Hepatocyte (in vitro differentiated cells): ENCODE measurements at regions not wholly inside any gene's neighbourhood (a gene's known extent, or its start where the extent isn't known, plus 50 kb on each side); places are given as distances from the start of the nearest gene placed in this dataset.

Experiments
- EZH2 ChIP-seq: fragments of 200-600 bp; sonication (generic); IDR thresholded peaks from 2 replicates; pipeline ENCODE4 v1.6.1; 2016; ENCODE audit warnings: antibody characterized with exemption, mild to moderate bottlenecking, borderline replicate concordance
- TF ChIP-seq, protein P1 (sequence below): fragments of 200-600 bp; sonication (generic); IDR thresholded peaks from 2 replicates; pipeline ENCODE4 v1.5.1; 2016; ENCODE audit warnings: antibody characterized with exemption, mild to moderate bottlenecking; ENCODE audit not compliant: poor library complexity

DNA sequence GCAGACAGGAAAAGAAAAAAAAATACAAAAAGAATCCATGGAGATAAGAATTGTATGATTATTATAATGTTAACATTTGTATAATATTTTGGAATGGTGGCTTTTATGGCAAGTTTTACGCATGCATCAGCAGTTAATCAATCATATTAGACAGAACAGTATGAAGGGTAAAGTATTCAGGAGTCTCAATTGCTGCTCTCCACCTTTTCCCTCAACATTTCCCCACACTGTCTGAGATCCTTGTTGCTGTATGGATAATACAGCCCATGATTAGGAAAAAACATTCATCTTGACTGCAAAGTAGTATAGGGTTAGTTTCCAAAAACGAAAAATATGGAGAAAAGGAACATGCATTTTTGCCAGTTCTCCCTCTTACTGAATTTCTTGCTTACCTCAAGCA, 755.3 kb upstream of the ARPP21 start:
- TF ChIP-seq, protein P1, sequence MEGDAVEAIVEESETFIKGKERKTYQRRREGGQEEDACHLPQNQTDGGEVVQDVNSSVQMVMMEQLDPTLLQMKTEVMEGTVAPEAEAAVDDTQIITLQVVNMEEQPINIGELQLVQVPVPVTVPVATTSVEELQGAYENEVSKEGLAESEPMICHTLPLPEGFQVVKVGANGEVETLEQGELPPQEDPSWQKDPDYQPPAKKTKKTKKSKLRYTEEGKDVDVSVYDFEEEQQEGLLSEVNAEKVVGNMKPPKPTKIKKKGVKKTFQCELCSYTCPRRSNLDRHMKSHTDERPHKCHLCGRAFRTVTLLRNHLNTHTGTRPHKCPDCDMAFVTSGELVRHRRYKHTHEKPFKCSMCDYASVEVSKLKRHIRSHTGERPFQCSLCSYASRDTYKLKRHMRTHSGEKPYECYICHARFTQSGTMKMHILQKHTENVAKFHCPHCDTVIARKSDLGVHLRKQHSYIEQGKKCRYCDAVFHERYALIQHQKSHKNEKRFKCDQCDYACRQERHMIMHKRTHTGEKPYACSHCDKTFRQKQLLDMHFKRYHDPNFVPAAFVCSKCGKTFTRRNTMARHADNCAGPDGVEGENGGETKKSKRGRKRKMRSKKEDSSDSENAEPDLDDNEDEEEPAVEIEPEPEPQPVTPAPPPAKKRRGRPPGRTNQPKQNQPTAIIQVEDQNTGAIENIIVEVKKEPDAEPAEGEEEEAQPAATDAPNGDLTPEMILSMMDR, result no peak
- TF ChIP-seq EZH2, result no peak
